Right atrium auricular region (tissue), 2 donors: ENCODE measurements at regions not wholly inside any gene's neighbourhood (a gene's known extent, or its start where the extent isn't known, plus 50 kb on each side); places are given as distances from the start of the nearest gene placed in this dataset.
A peak's percentile ranks its signal among the peaks of the same experiment; 100 is the strongest.

Source experiments
- DNase-seq: peaks from one replicate; pipeline ENCODE4 v3.0.0-alpha.2; 2019; ENCODE audit warnings: low spot score
- H3K27ac ChIP-seq, 2 donors: fragments of 200-600 bp; sonication (generic); 1 replicate in 1 of 2; 2 replicates in 1 of 2; pipeline ENCODE4 v1.5.1; 2016 to 2019
- H3K27me3 ChIP-seq, 2 donors: fragments of 200-600 bp; sonication (generic); one replicate each; pipeline versions ENCODE4 v1.5.1 to v1.6.0; 2017 to 2019
- H3K36me3 ChIP-seq: fragments of 200-600 bp; sonication (generic); one replicate; pipeline ENCODE4 v1.5.1; 2016
- H3K4me1 ChIP-seq, 2 donors: fragments of 200-600 bp; sonication (generic); one replicate each; pipeline versions ENCODE4 v1.5.1 to v1.6.0; 2017 to 2019
- H3K4me3 ChIP-seq, 2 donors: fragments of 200-600 bp; sonication (generic); 1 replicate in 1 of 2; 2 replicates in 1 of 2; pipeline ENCODE4 v1.5.1; 2017 to 2019; ENCODE audit warnings: mild to moderate bottlenecking in 1 of 2, moderate library complexity in 1 of 2
- H3K9me3 ChIP-seq, 2 donors: fragments of 200-600 bp; sonication (generic); one replicate each; pipeline ENCODE4 v1.5.1; 2019
- TF ChIP-seq, protein P1 (sequence below), 2 donors: fragments of 200-600 bp; sonication (generic); IDR thresholded peaks; one replicate each; pipeline ENCODE4 v1.5.1; 2019; ENCODE audit warnings: antibody characterized with exemption in 2 of 2

DNA sequence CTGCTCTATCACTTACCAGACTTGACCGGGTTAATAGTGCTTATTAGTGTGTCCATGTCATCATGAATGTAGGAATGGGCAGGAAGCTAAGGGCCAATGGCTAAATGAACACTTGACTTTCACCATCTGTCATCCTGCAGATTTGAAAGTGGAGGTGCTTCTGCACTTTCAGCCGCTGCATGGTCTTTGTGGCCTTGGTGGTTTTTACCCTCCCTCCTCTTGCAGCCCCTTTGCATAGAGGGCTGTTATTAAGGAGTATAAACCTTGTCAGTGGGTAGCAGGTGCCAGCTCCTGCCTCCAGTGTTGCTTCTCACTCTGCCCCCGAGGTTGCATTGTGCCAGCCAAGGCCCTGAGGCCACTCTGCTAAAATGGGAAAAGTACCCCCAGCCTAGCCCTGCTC lies 122.2 kb upstream of the TNFAIP3 start:
- Histone ChIP-seq H3K27me3 (no peaks in the 10 kb centered on the region), H3K4me1 (no peaks in the 10 kb centered on the region), H3K4me3 (no peak overlapping the region), H3K9me3 (no peaks in the 10 kb centered on the region), H3K36me3 (no peaks in the 10 kb centered on the region), H3K27ac (no peak overlapping the region)
- TF ChIP-seq, protein P1, sequence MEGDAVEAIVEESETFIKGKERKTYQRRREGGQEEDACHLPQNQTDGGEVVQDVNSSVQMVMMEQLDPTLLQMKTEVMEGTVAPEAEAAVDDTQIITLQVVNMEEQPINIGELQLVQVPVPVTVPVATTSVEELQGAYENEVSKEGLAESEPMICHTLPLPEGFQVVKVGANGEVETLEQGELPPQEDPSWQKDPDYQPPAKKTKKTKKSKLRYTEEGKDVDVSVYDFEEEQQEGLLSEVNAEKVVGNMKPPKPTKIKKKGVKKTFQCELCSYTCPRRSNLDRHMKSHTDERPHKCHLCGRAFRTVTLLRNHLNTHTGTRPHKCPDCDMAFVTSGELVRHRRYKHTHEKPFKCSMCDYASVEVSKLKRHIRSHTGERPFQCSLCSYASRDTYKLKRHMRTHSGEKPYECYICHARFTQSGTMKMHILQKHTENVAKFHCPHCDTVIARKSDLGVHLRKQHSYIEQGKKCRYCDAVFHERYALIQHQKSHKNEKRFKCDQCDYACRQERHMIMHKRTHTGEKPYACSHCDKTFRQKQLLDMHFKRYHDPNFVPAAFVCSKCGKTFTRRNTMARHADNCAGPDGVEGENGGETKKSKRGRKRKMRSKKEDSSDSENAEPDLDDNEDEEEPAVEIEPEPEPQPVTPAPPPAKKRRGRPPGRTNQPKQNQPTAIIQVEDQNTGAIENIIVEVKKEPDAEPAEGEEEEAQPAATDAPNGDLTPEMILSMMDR (IDR thresholded peaks at IDR 0.05) = no peak
- no peak for DNase-seq

DNA sequence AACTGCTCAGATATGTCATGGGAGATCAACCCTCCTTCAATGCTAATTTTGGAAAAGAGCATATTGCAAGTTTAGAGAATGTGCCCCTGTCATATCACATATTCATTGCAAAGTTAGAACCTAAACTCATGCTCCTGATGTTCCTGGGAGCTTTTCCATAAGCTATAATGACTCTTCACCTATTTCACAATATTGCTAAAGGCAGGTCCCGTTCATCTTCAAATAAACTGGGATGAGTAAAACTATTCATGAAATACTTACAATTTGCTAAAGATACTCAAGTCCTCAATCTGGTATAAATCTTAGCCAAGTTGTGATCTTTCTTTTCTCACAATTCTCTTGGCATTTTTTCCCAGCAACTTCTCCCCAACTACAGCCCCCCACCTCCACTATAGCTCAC lies 121.7 kb upstream of the TNFAIP3 start:
- DNase-seq = no peak
- Histone ChIP-seq H3K27ac (no peak overlapping the region), H3K9me3 (no peaks in the 10 kb centered on the region), H3K27me3 (no peaks in the 10 kb centered on the region), H3K4me3 (no peak overlapping the region), H3K36me3 (no peaks in the 10 kb centered on the region), H3K4me1 (no peaks in the 10 kb centered on the region)
- TF ChIP-seq, protein P1 (IDR thresholded peaks at IDR 0.05) = no peak

DNA sequence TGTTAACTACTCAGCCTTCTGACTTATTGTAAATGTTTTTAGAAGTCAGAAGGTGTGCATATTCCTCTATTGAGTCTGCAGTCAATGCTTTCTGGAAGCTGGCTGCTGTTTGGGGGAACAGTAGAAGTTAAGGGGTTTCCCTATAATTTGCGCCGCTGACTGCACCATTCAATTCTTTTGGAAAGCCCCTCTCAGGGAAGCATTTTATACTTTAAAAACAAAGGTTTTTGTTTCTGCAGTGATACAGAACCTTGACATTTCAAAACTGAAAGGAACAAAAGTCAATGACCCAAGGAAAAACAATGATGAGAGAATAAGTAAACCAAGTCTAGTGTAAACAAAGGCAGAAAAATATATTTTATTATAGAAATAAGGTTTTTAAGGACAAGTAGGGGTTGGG lies 120.8 kb upstream of the TNFAIP3 start:
- Histone ChIP-seq H3K4me1 (no peaks in the 10 kb centered on the region), H3K9me3 (no peaks in the 10 kb centered on the region), H3K36me3 (no peaks in the 10 kb centered on the region), H3K27ac (no peak overlapping the region), H3K27me3 (no peaks in the 10 kb centered on the region), H3K4me3 (no peak overlapping the region)
- TF ChIP-seq, protein P1 (IDR thresholded peaks at IDR 0.05) = no peak
- DNase-seq = no peak

DNA sequence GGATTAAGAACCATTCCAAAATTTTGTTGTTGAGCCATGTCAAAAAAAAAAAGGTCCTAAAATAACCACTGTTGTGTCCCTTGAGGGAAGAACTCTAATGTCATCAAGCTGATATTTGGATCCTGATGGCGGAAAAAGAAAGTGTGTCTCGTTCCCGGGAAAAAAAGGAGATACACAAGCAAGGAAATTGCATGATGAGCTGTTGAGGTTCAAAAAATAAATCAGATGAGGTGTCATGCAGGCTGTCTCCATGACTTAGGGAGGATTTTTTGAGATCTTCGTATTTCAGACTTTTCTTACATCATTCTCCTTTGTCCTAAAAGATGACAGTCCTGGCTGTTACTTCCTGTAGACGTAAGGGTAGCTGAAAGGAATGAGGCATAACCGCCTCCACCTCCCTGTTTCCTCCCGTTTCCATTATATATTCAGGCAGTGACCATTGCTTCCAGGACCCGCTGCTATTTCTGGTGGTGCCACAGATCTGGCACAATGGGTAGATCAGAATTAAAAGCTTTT lies 117.3 kb upstream of the TNFAIP3 start:
- TF ChIP-seq, protein P1 (IDR thresholded peaks at IDR 0.05) = no peak
- peak overlapping the region in 1 of 2 donors; percentile 23 for H3K27ac ChIP-seq
- H3K4me3 ChIP-seq = no peak overlapping the region

DNA sequence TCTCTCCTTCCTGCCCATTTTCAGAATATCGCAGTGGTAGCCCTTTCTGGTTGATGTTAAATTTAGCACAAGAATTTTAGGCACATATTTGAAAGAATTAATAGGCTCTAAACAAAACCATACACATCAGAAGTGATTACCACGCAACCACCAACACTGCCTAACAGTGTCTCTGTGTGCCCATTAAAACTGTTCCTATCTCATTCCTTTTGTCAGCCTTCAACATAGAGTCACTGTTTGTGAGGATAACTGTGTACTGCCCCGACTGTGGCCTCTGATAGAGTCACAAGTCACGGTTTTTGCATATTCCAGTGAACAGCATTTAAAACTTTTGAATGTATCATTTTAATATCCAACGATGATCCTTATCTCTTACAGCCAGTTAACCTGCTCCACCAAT lies 116.8 kb upstream of the TNFAIP3 start:
- Histone ChIP-seq H3K4me3 (no peak overlapping the region), H3K27ac (peak overlapping the region in 1 of 2 donors; percentile 23), H3K4me1 (no peaks in the 10 kb centered on the region), H3K27me3 (no peaks in the 10 kb centered on the region), H3K9me3 (no peaks in the 10 kb centered on the region), H3K36me3 (no peaks in the 10 kb centered on the region)
- no peak for DNase-seq
- TF ChIP-seq, protein P1 (IDR thresholded peaks at IDR 0.05) = no peak

More for the DNA sequence above, 117.3 kb upstream of the TNFAIP3 start:
- no peaks in the 10 kb centered on the region for H3K27me3 ChIP-seq
- no peaks in the 10 kb centered on the region for H3K36me3 ChIP-seq
- DNase-seq = no peak
- H3K9me3 ChIP-seq = no peaks in the 10 kb centered on the region
- H3K4me1 ChIP-seq = no peaks in the 10 kb centered on the region
